ENCODE measurements at regions not wholly inside any gene's neighbourhood (a gene's known extent, or its start where the extent isn't known, plus 50 kb on each side); places are given as distances from the start of the nearest gene placed in this dataset.

- Histone ChIP-seq H2AK5ac (ENCODE audit: insufficient read length, low read length) (no peak overlapping the region), H2BK15ac (ENCODE audit: low read depth, low read length) (no peak overlapping the region), H3K9ac (ENCODE audit: extremely low read depth, insufficient read length, low read length) (no peak overlapping the region), H3K79me1 (ENCODE audit: insufficient read depth, low read depth, low read length, poor library complexity, severe bottlenecking) (no peaks in the 10 kb centered on the region), H2BK120ac (ENCODE audit: low read depth, low read length, poor library complexity, severe bottlenecking) (no peak overlapping the region), H4K8ac (replicated peaks; ENCODE audit: insufficient read length, low read depth, low read length) (no peak overlapping the region), H3K4me1 (ENCODE audit: insufficient read depth, low read length) (peaks cover 3% of the 10 kb centered on the region; the same call in 1 of the 2 replicates), H3K4me2 (ENCODE audit: insufficient read depth, insufficient read length, low read length) (no peak overlapping the region), H3T11ph (ENCODE audit: low read length) (no peak overlapping the region), H3K23ac (ENCODE audit: insufficient read length, low read depth, low read length) (no peak overlapping the region), H3K27ac (ENCODE audit: insufficient read length, low read depth, low read length) (no peak overlapping the region), H3K23me2 (ENCODE audit: insufficient read length, low read depth, low read length, poor library complexity, severe bottlenecking) (no peaks in the 10 kb centered on the region), H4K91ac (ENCODE audit: insufficient read length, low read depth, low read length) (no peak overlapping the region), H3K4ac (ENCODE audit: low read depth, low read length) (no peak overlapping the region), H3K9me3 (ENCODE audit: control insufficient read depth, low read depth, low read length) (no peaks in the 10 kb centered on the region), H3K18ac (ENCODE audit: insufficient read length, low read depth, low read length) (no peak overlapping the region), H3K27me3 (ENCODE audit: insufficient read depth, low read length) (no peaks in the 10 kb centered on the region), H3K79me2 (ENCODE audit: insufficient read depth, low read length) (no peaks in the 10 kb centered on the region), H2BK5ac (ENCODE audit: insufficient read length, low read length) (no peak overlapping the region), H2BK12ac (ENCODE audit: insufficient read length, low read depth, low read length) (no peak overlapping the region), H2AFZ (ENCODE audit: low read length) (no peak overlapping the region), H3K56ac (ENCODE audit: insufficient read length, low read depth, low read length) (no peak overlapping the region), H4K20me1 (ENCODE audit: control insufficient read depth, insufficient read depth, insufficient read length) (no peaks in the 10 kb centered on the region), H2BK20ac (ENCODE audit: low read depth, low read length, poor library complexity, severe bottlenecking) (no peak overlapping the region), H4K5ac (ENCODE audit: insufficient read length, low read depth, low read length) (no peak overlapping the region), H3K14ac (ENCODE audit: insufficient read depth, low read length) (no peak overlapping the region)
- no peak for TF ChIP-seq CTCF (conservative IDR thresholded peaks at IDR 0.05)
- Mint-ChIP-seq H3K27ac (peak overlapping the region in 2 of 3 experiments; percentile 3 to 47; a peak in 2 of 7 replicates), H3K27me3 (ENCODE audit: low read depth) (peaks cover 1% of the 10 kb centered on the region; the same call in 1 of the 2 replicates), H3K9me3 (peaks cover 8% of the 10 kb centered on the region in 2 experiments), H3K4me1 (peaks cover 44 to 46% of the 10 kb centered on the region in 2 experiments), H3K4me3 (no peak overlapping the region), H3K36me3 (ENCODE audit: insufficient read depth in 1 of 3, low read depth in 3 of 3) (peaks cover 4 to 9% (median 4%) of the 10 kb centered on the region in 3 experiments)
- no peak for DNase-seq
- no CpG with 5 or more reads among the region's 9 CpGs for WGBS (ENCODE audit: extremely low coverage, insufficient read length, low lambda C conversion rate)
These were observed 50.5 kb upstream of the PRRC2C start for GRCh38 chr1:171434717-171435346.
